ENCODE measurements at regions not wholly inside any gene's neighbourhood (a gene's known extent, or its start where the extent isn't known, plus 50 kb on each side); places are given as distances from the start of the nearest gene placed in this dataset.

DNA sequence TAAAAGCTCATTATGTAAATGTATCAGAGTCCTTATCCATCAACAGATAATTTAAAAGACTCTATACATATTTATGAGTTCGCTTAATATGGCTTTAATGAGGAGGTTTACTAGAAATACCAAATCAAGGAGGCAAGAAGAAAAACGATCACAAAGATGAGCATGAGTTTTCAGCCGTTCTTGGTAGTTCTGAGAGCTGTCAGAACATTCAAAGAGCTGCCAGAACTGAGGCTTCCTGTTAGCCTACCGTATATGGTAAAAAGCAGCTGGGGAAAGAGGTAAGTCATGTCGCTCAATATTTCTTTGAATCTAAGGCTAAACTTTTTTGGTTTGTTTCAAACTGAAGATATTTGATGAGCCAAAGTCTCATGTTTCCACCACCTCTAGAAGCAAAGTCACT is 115.3 kb upstream of the PLXNC1 start:
- DNase-seq: no peak

DNA sequence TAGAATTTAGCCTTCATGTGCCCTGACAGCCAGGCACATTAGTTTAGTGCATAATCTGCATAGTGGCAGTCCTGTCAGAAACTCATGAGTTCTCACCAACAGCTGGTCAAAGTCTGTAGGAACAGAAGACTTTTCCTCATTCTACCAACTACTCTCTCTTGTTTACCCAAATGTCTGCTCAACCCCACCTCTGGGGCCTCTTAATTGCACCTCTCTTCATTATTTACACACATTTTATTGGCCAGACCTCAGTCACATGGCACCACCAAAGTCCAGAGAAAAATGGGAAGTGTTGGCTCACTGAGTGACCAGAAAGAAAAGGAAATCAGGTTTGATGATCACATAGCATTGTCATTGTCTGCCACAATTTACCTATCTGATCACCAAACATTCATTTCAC is 114.6 kb upstream of the PLXNC1 start:
- DNase-seq: no peak

DNA sequence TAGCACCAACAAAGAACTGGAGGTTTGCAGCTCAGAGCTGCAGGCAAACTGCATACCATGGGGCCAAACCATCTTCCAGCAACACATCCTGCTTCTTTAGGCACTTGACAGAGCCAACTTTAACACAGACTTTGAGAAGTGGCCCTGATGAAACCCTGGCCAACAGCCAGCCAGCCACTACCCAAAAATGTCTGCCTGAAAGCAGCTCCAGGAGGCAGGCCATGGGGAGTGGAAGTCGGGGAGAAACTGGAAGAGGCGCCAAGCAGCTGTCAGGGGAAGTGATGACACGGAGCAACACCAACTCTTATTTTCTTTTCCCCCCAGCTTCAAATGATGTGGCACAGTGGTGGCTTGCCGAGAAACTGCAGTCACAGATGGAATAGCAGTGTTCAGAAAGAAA is 110.9 kb upstream of the PLXNC1 start:
- no peak for DNase-seq

DNA sequence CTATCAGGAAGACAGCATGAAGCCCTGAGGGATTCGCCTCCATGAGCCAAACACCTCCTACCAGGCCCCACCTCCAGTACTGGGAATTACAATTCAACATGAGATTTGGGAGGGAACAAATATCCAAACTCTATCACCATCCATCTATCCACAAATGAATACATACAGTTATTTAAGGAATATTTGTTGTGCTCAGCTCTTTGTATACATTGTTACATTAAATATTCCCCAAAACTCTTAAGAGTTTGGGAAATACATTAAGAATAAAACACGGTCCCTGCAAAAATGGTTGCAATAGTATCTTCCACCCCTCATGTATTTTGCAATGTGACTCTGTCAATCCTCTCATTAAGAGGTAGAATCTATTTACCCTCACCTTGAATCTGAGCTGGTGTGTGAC is 109.8 kb upstream of the PLXNC1 start:
- DNase-seq: no peak

DNA sequence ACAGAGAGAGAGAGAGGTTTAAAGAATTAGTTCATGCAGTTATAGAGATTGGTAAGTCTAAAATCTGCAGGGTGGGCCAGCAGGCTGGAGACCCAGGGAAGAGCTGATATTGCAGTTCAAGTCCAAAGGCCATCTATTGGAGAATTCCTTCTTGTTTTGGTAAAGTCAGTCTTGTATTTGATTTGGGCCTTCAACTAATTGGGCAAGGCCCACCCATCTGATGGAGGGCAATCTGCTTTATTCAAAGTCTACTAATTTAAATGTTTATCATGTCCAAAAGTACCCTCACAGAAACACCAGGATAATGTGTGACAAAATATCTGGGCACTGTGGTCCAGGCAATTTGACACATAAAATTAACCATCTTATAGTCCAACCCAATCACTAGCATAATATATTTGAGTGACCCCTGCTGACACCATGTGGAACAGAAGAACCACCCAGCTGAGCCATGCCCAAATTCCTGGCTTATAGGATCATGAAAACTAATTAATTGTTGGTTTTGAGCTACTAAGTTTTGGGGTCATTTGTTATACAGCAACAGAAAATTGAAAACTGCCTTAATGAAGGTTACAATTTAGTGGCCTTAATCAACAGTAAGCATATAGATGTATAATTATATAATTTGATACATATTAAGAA is 109.1 kb upstream of the PLXNC1 start:
- DNase-seq: no peak

DNA sequence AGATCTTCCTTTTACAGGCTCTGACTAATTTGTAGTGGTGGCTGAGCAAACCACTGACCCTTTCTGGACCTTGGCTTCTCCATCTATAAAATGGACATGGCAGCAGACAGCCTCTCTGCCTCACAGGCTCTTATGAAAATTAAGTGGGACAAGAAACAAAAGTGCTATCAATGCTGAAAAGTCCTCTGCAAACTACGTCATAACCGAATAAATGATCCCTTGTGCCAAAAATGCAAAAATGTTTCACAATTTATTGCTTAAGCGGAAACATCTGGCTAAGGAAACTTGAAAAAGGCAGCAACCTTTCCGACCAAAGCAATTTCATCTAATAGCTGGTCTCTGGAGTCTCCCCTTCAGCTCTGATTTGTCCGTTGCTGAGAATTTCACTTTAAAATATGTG is 108.5 kb upstream of the PLXNC1 start:
- no peak for DNase-seq

DNA sequence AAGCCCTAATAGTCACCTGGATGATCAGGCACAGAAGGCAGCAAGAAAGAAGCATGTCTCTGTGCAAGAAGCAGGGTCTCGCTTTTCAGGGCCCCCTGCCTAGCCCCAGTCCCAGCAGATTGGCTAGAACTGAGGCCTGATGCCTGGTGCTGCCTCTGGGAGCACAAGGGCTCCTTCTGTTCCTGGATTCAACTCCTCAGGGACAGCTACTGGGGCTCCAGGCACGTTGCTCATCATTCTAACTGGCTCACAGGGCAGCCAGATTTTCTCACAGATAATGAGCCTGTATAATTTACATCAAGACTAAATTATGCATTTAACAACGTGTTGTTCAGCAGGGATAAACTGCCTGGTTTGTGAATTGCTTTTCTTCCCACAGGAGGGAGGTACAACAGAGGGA is 106.5 kb upstream of the PLXNC1 start:
- no peak for DNase-seq

DNA sequence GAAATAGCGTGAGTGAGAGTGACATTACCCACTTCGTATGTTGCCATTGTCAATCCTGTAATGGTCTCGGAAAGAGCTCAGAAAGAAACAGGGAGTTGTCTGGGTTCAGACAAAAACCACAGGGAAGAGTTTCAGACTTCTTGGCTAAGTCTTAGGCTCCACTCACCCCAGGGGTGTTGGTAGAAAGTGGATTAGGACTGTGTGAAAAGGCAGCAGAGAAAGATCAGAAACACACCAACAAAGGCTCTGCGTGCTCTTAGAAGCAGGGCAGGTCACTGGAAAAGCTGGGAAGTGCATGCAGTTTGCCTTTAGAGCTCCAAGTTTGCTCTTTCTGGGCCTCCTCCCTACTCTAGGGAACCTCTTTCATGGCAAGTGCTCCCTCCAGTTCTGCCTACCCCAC is 106.1 kb upstream of the PLXNC1 start:
- no peak for DNase-seq

DNA sequence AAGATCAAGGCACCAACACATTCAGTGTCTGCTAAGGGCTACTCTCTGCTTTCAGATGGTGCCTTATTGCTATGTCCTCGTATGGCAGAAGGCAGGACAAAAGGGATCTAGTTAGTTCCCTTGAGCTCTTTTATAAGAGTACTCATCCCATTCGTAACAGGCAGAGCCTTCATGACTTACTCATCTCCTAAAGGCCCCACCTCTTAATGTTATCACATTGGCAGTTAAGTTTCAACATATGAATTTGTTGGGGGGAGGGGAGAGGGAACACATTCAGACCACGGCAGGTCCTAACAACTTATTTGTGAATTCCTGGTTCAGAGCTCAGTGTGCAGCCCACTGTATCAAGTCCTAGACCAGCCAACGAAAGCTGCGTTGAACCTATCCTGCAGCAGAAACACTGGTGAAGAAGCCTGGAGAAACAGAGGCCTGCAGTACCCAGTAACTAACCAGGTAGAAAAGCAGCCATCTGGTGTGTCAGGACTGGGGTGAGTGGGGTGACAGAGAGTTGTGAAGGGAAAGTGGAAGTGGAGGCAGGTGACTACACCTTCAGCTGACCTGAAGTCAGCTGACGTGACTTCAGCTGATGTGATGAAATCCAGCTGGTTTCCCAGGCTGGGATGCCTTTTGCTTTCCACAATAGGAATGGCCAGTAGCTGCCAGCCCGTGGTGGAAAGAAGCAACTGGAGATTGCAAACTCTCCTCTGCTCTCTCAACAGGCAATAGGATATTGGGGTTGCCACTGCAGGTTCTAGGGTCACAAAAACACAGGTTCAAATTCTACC is 101.6 kb upstream of the PLXNC1 start:
- no peak for DNase-seq

DNA sequence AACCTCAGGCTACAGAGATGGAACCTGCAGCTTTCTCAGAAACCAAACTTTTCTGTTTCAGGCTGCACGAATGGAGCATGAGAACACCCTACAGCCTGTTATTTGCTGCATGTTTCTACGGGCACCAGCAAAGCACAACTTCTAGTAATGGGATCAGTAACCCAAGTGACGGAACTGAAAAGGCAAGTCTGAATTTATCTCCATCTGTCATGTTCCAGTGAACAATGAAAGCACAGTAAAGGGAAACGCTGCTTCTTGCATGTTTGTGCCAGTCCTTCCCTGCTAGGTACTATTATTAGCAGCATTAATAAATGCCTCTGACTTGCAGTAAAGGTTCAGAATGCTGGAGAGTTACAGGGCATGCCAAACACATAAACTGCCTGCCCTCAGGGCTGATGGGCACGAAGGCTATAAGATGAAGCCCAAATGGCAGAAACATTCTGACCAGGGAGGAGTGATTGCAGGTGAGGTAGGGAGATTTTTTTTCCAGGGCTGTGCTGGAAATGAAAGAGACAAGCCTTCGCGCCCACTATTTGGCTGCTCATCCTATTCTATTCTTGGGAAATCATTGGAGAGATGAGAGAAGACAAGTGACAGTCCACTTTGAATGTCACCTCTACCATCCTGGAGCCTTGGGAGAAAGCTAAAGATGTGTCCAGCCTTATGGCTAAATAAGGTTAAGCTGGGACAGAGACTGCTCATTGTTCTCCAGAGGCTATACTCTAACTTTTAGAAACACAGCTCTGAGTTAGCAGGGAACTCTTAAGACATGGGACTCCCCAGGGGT is 100.4 kb upstream of the PLXNC1 start:
- DNase-seq: no peak

DNA sequence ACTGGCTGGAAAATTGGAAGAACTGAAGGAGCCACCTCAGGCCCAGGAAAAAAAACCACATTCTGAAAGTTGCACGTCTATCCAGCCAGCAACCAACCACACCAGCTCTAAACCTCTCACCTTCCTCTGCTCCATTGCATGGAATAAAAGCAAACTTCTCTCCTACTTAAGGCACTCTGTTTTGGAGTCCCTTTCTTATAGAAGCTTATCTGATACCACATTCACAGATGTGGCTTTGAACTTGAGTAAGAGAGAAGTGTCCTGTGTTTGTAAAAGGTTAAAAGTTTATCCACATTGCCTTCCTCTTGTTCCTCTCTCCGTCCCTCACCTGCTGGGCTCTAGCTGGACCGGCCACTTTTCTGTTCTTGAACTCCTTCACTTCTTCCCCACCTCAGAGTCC is 99.6 kb upstream of the PLXNC1 start:
- no peak for DNase-seq

DNA sequence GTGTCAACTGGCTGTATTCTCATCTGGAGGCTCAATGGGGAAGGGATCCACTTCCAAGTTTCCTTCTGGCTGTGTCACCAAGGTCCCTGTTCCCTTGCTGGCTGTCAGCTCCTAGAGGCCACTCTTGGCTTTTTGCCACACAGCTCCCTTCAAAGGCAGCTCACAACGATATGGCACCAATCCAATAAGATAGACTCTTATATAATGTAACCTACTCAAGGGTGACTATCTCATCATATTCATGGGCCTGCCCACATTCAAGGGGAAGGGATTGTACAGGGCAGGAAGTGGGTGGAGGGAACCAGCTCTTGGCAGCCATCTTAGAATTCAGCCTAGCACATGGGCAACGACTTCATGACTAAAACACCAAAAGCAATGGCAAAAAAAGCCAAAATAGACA is 98.7 kb upstream of the PLXNC1 start:
- no peak for DNase-seq

DNA sequence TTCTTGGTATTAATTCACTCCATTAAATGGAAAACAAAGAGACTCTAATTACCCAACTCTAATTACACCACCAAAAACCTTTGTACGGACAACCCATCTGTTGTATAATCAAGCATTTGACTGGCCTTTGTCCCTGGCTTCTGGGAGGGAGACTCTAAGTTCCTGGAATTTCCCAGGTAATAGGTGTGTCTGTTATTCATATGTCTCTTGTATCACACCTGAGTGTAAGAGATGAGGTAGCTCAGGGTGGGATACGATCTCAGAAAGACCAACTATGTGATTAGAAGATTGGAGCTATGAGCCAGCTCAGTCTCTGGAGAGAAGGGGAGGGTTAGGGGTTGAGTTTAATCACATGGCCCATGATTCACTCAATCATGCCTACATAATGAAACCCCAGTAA is 94.7 kb upstream of the PLXNC1 start:
- DNase-seq: no peak

DNA sequence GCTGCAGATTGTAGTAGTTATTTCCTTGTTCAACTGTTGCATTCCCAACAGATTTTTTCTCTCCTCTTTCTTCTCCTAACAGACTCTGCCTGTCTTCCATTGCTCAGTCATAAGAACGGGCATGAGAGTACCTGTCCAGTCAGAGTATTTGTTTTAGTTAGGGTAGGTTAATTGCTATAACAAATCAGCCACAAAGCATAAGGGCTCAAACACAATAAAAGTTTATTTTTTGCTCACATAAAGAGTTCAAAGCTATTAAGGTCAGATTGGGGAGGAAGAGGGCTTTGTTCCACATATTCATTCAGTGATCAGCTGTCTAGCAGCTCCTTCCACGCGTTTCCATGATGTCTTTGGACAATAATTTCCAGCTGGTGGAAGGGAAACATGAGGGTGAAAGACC is 92.8 kb upstream of the PLXNC1 start:
- no peak for DNase-seq

DNA sequence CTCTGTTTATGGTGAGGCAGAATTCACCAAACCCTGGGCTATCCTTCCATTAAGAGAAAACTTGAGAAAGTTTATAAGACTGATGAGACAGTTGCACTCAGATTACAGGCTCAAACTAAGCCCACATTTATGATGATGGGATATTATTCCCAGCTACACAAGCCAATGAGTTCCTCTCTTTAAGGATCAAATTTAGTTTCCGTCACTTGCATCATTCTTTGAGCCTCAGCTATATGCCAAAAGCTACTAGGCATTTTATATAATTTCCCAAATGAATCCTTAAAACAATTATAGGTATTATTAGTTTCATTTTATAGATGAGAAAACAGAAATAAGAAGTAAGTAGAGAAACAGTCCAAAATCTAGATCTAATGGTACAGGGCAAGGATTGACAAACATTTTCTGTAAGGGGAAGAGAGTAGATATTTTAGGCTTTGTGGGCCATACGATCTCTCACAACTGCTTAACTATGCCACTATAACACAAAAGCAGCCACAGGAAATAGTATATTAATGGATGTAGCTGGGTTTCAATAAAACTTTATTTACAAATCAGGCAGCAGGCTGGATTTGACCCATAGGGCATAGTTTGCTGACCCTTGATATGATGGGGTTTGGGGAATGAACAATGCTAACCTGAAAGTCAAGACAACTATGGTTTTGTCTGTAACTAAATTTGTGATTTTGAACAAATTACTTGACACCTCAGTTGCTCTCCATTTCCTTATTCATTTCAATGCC is 91.8 kb upstream of the PLXNC1 start:
- no peak for DNase-seq

DNA sequence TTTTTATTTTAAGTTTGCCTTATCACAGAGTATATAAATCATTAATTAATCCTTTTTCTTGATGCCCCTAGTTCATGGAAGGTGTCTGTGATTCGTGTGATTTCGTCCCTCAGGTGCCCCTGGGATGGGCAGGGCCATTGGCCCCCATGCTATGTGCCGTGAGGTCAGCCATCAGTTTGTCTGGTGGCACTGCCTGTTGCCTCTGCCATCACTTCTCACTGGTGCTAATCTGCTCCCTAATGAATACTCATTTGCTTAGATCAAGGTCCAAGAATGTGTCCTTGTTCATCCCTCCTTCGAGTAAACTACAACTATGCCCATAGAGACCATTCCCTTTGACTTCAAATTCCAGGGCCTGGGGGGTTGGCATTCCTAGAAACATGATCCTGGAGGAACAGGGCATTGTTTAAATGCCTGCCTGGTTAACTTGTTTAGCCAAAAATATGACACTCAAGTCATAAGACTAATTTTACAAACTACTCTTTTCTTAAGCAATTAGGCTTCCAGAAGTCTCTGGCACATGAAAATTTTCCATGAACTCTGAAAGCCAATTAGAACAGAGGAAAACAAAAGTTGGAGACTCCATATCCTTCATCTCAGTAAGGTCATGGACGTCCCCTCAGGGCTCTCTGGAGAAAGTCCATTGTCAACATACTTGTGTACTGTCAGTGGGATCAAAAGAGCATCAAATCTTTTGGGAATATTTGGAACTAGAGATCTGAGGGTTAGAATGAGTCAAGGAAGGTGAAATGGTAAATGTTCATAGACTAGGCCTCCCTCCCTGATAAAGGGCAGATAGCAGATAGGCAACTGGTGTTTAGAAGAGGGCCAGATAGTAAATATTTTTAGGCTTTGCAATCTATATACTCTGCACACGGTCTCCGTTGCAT is 90.9 kb upstream of the PLXNC1 start:
- peak; percentile 53 for DNase-seq

DNA sequence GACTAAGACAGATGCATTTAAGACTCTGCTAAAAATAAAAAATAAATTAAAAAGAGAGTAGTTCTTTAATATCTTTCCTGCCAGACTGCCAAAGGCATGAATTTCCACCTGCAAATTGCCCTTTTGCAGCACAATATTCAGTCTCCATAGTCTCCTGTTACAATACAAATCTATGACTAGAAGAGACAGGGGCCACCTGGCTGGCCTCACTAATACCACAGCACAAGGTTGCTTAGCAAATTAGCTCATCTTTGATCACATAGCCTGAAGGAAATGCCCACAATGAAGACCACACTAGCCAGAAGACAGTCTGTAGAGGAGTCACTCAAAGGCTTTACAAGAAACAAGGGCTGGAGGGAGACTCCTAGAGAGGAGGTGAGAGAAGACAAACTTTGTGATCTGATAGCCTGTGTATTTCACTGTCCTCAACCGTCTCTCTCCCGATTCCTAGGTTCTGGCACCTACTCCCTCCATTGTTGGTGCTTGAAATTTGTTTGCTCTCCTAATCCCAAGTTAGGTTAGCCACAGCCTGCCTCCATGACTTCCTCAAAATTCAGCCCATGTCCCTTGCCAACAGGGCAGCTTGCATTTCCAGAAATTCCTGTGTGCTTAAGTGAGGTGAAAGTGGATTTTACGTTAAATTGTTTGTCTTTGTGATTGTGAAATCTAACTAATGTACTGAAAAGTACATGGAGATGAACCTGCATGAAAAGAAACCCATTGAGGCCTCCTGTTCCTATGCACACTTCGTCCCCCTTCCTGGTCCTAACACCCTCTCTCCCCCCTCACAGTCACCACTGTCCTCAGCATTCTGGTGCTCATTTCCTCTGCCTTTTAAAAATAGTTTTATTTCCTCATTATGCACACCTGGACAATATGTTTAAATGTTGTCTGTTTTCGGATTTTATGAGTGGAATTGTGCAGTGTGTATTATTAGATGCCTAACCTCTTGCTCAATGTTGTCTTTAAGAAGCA is 88.7 kb upstream of the PLXNC1 start:
- DNase-seq: no peak

DNA sequence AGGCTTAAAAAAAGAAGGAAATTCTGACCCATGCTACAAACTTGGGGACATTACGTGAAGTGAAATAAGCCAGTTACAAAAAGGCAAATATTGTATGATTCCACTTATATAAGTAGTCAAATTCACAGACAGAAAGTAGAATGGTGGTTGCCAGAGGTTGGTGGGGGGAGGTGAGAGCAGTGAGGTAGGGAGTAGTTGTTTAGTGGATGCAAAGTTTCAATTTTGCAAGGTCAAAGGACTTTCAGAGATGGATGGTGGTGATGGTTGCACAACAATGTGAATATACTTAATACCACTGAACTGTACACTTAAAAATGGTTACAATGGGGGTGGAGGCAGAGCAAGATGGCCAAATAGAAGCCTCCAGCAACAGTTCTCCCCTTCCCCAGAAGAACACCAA is 86.2 kb upstream of the PLXNC1 start:
- DNase-seq: no peak

DNA sequence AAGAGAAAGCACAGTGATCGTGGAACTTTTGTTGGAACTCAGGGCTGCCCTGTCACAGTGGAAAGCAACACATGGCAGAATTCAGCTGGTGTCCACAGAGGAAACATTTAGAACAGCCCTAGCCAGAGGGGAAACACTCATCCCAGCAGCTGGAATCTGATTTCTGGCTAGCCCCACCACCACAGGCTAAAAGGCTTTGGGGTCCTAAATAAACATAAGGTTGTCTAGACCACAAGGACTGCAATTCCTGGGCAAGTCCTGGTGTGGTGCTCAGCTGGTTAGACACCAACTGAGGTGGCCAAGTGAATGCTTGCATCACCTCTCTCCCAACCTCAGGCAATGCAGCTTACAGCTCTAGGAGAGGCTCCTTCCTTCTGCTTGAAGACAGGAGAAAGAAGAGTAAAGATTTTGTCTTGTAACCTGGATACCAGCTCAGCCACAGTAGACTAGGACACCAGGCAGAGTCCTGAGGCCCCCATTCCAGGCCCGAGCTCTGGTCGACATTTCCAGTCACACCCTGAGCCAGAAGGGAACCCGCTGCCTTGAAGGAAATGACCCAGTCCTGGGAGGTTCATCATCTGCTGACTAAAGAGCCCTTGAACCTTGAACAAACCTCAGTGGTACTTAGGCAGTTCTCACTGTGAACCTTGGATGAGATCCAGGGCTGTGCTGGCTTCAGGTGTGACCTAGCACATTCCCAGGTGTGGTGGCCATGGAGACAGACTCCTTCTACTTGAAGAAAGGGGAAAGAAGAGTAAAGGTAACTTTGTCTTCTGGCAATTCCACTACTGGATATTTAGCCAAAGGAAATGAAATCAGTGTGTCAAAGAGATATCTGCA is 85.4 kb upstream of the PLXNC1 start:
- no peak for DNase-seq

DNA sequence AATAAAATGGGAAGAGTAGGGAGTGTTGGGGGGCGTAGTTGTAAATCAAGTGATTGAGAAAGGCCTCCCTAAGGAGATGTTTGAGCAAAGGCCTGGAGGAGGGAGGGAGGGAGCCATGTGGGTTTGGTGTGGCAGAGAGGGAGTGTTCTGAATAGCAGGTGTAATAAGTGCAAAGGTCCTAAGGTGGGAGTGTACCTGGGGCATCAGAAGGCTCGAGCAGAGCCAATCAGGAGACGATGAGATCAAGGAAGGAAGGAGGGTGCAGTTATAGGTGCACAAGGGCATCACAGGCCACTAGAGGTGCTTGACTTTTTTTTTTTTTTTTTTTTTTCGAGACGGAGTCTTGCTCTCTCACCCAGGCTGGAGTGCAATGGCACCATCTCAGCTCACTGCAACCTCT is 77.9 kb upstream of the PLXNC1 start:
- no peak for DNase-seq

All from EL (cell line).